Neural cell (in vitro differentiated cells): ENCODE measurements at regions not wholly inside any gene's neighbourhood (a gene's known extent, or its start where the extent isn't known, plus 50 kb on each side); places are given as distances from the start of the nearest gene placed in this dataset.

Source experiments
- H2AFZ ChIP-seq: fragments of 200-600, 300-800 bp; sonication (generic), shearing (Covaris generic); 2 replicates; pipeline ENCODE4 v1.6.0; 2014; ENCODE audit warnings: low read depth, mild to moderate bottlenecking, antibody characterized with exemption, low read length, moderate library complexity
- H3F3A ChIP-seq: fragments of 200-600 bp; shearing (Covaris generic); 2 replicates; pipeline ENCODE4 v1.6.1; 2016; ENCODE audit warnings: mild to moderate bottlenecking, moderate library complexity, mixed read lengths, antibody characterized with exemption, low read length; ENCODE audit not compliant: insufficient read depth, poor library complexity, severe bottlenecking
- H3K27ac ChIP-seq: fragments of 200-600, 300-800 bp; sonication (generic), shearing (Covaris generic); 2 replicates; pipeline ENCODE4 v1.5.1; 2014; ENCODE audit warnings: mild to moderate bottlenecking, low read length, moderate library complexity
- H3K27me3 ChIP-seq: fragments of 300-800, 200-600 bp; sonication (generic), shearing (Covaris generic); 2 replicates; pipeline ENCODE4 v1.6.0; 2014; ENCODE audit warnings: mild to moderate bottlenecking, low read depth, low read length, moderate library complexity; ENCODE audit not compliant: insufficient read depth
- H3K36me3 ChIP-seq: fragments of 300-800, 200-600 bp; sonication (generic), shearing (Covaris generic); 2 replicates; pipeline ENCODE4 v1.5.1; 2014; ENCODE audit warnings: mild to moderate bottlenecking, antibody characterized with exemption, low read length, moderate library complexity; ENCODE audit not compliant: insufficient read depth
- H3K4me2 ChIP-seq: fragments of 300-800, 200-600 bp; sonication (generic), shearing (Covaris generic); 2 replicates; pipeline ENCODE4 v1.6.0; 2014; ENCODE audit warnings: mild to moderate bottlenecking, low read length
- H3K4me3 ChIP-seq: fragments of 300-800, 200-600 bp; sonication (generic), shearing (Covaris generic); 2 replicates; pipeline ENCODE4 v1.5.1; 2014; ENCODE audit warnings: mild to moderate bottlenecking, low read length, moderate library complexity
- H3K79me2 ChIP-seq: fragments of 200-600 bp; shearing (Covaris generic); replicated peaks from 2 replicates; pipeline ENCODE4 v1.6.0; 2014; ENCODE audit warnings: mild to moderate bottlenecking, low read length, moderate library complexity; ENCODE audit not compliant: insufficient read depth
- H3K9ac ChIP-seq: fragments of 300-800, 200-600 bp; sonication (generic), shearing (Covaris generic); 2 replicates; pipeline ENCODE4 v1.6.1; 2016; ENCODE audit warnings: mild to moderate bottlenecking, low read length, mixed read lengths
- H3K9me2 ChIP-seq: fragments of 200-600 bp; shearing (Covaris generic); 2 replicates; pipeline ENCODE4 v1.6.1; 2016; ENCODE audit warnings: mild to moderate bottlenecking, low read length, mixed read lengths; ENCODE audit not compliant: insufficient read depth
- H3K9me3 ChIP-seq: fragments of 200-600, 300-800 bp; sonication (generic), shearing (Covaris generic); 2 replicates; pipeline ENCODE4 v1.6.1; 2016; ENCODE audit warnings: mild to moderate bottlenecking, mixed run types, low read length, moderate library complexity, mixed read lengths
- H4K20me1 ChIP-seq: fragments of 200-600 bp; shearing (Covaris generic); 2 replicates; pipeline ENCODE4 v1.6.1; 2016; ENCODE audit warnings: mild to moderate bottlenecking, mixed run types; ENCODE audit not compliant: insufficient read depth
- CTCF ChIP-seq: fragments of 450-650 bp; IDR thresholded peaks from 2 replicates; pipeline ENCODE4 v1.5.1; 2014; ENCODE audit warnings: antibody characterized with exemption, mild to moderate bottlenecking, moderate library complexity; ENCODE audit not compliant: poor library complexity, severe bottlenecking
- EP300 ChIP-seq: fragments of 450-650 bp; conservative IDR thresholded peaks from 2 replicates; pipeline ENCODE4 v1.6.1; 2014; ENCODE audit warnings: antibody characterized with exemption, mild to moderate bottlenecking, moderate library complexity; ENCODE audit not compliant: poor library complexity, severe bottlenecking
- EZH2 ChIP-seq: fragments of 200-600, 300-800 bp; shearing (Covaris generic), sonication (generic); IDR thresholded peaks from 2 replicates; pipeline ENCODE4 v1.6.1; 2014; ENCODE audit warnings: antibody characterized with exemption, low read length, borderline replicate concordance, mild to moderate bottlenecking; ENCODE audit not compliant: insufficient read depth, poor library complexity, severe bottlenecking
- MXI1 ChIP-seq: fragments of 450-650 bp; conservative IDR thresholded peaks from 2 replicates; pipeline ENCODE4 v1.6.1; 2014; ENCODE audit warnings: antibody characterized with exemption, mild to moderate bottlenecking; ENCODE audit not compliant: poor library complexity, severe bottlenecking
- POLR2AphosphoS5 ChIP-seq: IDR thresholded peaks from 2 replicates; pipeline ENCODE4 v1.6.1; 2012
- RAD21 ChIP-seq: fragments of 450-650 bp; conservative IDR thresholded peaks from 2 replicates; pipeline ENCODE4 v1.6.1; 2014; ENCODE audit warnings: antibody characterized with exemption, mild to moderate bottlenecking, moderate library complexity
- REST ChIP-seq: IDR thresholded peaks from 2 replicates; pipeline ENCODE4 v1.6.1; 2012; ENCODE audit warnings: borderline replicate concordance
- SMC3 ChIP-seq: fragments of 450-650 bp; conservative IDR thresholded peaks from 2 replicates; pipeline ENCODE4 v1.6.1; 2014; ENCODE audit warnings: antibody characterized with exemption, mild to moderate bottlenecking, moderate library complexity; ENCODE audit not compliant: poor library complexity
- TAF1 ChIP-seq: IDR thresholded peaks from 2 replicates; pipeline ENCODE4 v1.6.1; 2012; ENCODE audit warnings: low read depth

DNA sequence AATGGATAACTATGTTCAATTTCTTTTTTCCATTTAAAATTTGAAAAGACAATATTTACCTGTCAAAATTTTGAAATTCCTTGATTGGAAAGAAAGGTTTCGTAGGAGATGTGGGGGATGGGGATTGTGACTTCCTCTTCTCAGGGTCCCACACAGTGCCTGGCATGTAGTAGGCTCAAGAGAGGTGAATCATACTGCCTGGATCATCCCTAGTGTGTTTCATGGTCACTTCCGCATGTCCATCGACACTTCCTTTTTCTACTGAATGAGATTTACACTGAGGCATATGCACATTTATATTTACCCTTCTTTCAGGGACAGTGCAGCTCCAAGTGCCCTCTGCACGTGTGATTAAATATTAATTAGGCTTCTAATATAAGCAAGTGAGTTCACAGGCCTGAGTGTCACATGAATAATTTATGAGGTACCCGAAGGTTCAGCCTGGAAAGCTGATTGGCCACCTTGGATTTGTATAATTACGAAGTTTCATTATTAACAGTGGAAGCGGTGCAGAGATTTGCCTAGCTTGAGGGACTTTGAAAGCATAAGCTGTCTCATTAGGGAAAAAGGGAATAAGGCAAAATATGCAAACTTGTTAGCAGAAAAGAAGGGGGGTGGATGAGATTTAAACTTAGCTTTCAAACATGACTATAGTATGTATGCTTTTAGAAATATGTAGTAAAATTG, 177.5 kb upstream of the MMS22L start:
- Histone ChIP-seq H2AFZ (no peak overlapping the region), H3K4me2 (no peak overlapping the region), H3K9ac (no peak overlapping the region), H3K36me3 (no peaks in the 10 kb centered on the region), H3K27me3 (no peaks in the 10 kb centered on the region), H3K9me3 (no peaks in the 10 kb centered on the region), H3K79me2 (no peaks in the 10 kb centered on the region), H3F3A (peaks cover 3% of the 10 kb centered on the region), H3K4me3 (no peak overlapping the region), H4K20me1 (no peaks in the 10 kb centered on the region), H3K9me2 (no peaks in the 10 kb centered on the region), H3K27ac (no peak overlapping the region)
- TF ChIP-seq CTCF (no peak), RAD21 (no peak), EZH2 (no peak), SMC3 (no peak), POLR2AphosphoS5 (no peak), MXI1 (no peak), REST (no peak), TAF1 (no peak), EP300 (no peak)

DNA sequence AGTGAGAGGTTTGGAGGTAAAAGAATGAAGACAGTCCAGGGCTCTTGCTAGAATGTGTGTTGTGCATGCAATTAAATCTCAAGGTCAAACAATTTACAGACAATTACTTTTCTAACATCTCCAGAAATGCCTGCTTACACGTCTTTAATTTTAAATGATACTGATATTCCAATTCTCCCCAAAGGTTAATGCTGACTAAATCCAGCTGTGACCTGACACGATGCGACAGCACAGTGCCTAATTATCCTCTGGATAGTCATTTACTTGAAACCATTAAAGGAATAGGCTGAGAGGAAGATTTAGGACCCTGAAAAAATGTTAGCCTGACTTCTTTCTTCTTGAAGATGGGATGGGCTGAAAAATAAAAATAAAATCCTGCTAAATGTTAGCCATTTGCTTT, 178.2 kb upstream of the MMS22L start:
- H3K9me3 ChIP-seq = no peaks in the 10 kb centered on the region
- H3K36me3 ChIP-seq = no peaks in the 10 kb centered on the region
- peak overlapping the region; percentile 11 for H3K4me3 ChIP-seq
- no peaks in the 10 kb centered on the region for H3K9me2 ChIP-seq
- no peaks in the 10 kb centered on the region for H3K79me2 ChIP-seq
- H3F3A ChIP-seq = peaks cover 3% of the 10 kb centered on the region
- peak overlapping the region; percentile 12 for H3K27ac ChIP-seq
- H3K9ac ChIP-seq = no peak overlapping the region
- H4K20me1 ChIP-seq = no peaks in the 10 kb centered on the region
- H2AFZ ChIP-seq = no peak overlapping the region
- peak overlapping the region; percentile 37 for H3K4me2 ChIP-seq
- TF ChIP-seq RAD21 = no peak
- TF ChIP-seq CTCF = no peak
- TF ChIP-seq SMC3 = no peak
- TF ChIP-seq REST = no peak
- no peak for TF ChIP-seq EZH2
- no peak for TF ChIP-seq POLR2AphosphoS5
- TF ChIP-seq MXI1 = no peak
- no peaks in the 10 kb centered on the region for H3K27me3 ChIP-seq
